Vagina (tissue), 2 donors: ENCODE measurements at regions not wholly inside any gene's neighbourhood (a gene's known extent, or its start where the extent isn't known, plus 50 kb on each side); places are given as distances from the start of the nearest gene placed in this dataset.

Experiments used
- DNase-seq, 2 donors: peaks; one replicate each; pipeline ENCODE4 v3.0.0-alpha.2; 2017; ENCODE audit errors: extremely low spot score in 2 of 2
- H3K27ac ChIP-seq: fragments of 200-600 bp; sonication (generic); one replicate; pipeline ENCODE4 v1.5.1; 2019
- H3K27me3 ChIP-seq: fragments of 200-600 bp; sonication (generic); one replicate; pipeline ENCODE4 v1.5.1; 2019
- H3K36me3 ChIP-seq, 2 donors: fragments of 200-600 bp; sonication (generic); one replicate each; pipeline ENCODE4 v1.5.1; 2017 to 2019
- H3K4me1 ChIP-seq: fragments of 200-600 bp; sonication (generic); one replicate; pipeline ENCODE4 v1.5.1; 2019
- H3K4me3 ChIP-seq, 2 donors: fragments of 200-600 bp; sonication (generic); 1 replicate in 1 of 2; 2 replicates in 1 of 2; pipeline ENCODE4 v1.5.1; 2016 to 2019
- H3K9me3 ChIP-seq: fragments of 200-600 bp; sonication (generic); one replicate; pipeline ENCODE4 v1.5.1; 2019
- CTCF ChIP-seq, 3 experiments: fragments of 450-650 bp in 2 of 3; fragments of 200-600 bp in 1 of 3; sonication (generic) in 1 of 3; IDR thresholded peaks; one replicate each; pipeline ENCODE4 v1.5.1; 2017 to 2019; ENCODE audit warnings: antibody characterized with exemption in 3 of 3, mild to moderate bottlenecking in 2 of 3, moderate library complexity in 2 of 3
- POLR2A ChIP-seq, 2 donors: fragments of 450-650 bp; IDR thresholded peaks; one replicate each; pipeline ENCODE4 v1.6.1; 2017; ENCODE audit warnings: antibody characterized with exemption in 2 of 2, mild to moderate bottlenecking in 2 of 2, moderate library complexity in 2 of 2
- POLR2AphosphoS5 ChIP-seq, 2 donors: sonication (generic); formaldehyde crosslinking; IDR thresholded peaks; one replicate each; pipeline ENCODE4 v1.9.0; 2017; ENCODE audit warnings: antibody characterized with exemption in 2 of 2, mild to moderate bottlenecking in 2 of 2, low read depth in 1 of 2; ENCODE audit not compliant: insufficient read depth in 1 of 2
- intact Hi-C: fragments of 100-400 bp; cut with DNase I; formaldehyde crosslinking; loops from one replicate; pipeline ENCODE4 v1.15.1; 2023

- DNase-seq, result no peak
- H3K9me3 ChIP-seq, result no peaks in the 10 kb centered on the region
- intact Hi-C loops, result no loop called here
These were observed 276.1 kb upstream of the LCORL start for GRCh38 chr4:18297684-18298083.

DNA sequence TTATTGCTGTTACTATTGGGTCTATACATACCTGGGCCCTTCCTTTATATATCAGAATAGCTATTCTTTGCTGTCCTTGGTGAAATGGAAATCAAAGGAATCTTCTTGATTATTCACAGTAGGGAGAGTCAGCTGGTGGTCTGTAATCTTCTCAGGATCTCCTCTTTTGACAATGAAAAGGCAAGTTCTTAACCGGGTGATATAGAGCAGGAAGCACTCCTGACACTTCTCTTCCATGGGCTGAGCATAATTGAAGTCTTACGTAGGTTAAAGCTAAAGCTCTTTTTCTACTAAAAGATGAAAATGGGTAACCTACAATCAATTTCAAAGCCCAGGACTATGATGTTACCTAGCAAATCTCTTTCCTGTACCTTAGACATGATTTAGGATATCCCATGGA, 274.9 kb upstream of the LCORL start:
- no peaks in the 10 kb centered on the region for H3K9me3 ChIP-seq
- DNase-seq, result no peak
- no peaks in the 10 kb centered on the region for H3K36me3 ChIP-seq
- no peak for TF ChIP-seq POLR2AphosphoS5 (IDR thresholded peaks at IDR 0.05; ENCODE audit: insufficient read depth in 1 of 2, low read depth in 1 of 2)
- TF ChIP-seq CTCF (IDR thresholded peaks at IDR 0.05), result no peak
- TF ChIP-seq POLR2A (IDR thresholded peaks at IDR 0.05), result no peak
- intact Hi-C loops, result no loop called here
- H3K27ac ChIP-seq, result no peak overlapping the region
- no peaks in the 10 kb centered on the region for H3K27me3 ChIP-seq
- H3K4me3 ChIP-seq, result no peak overlapping the region
- no peaks in the 10 kb centered on the region for H3K4me1 ChIP-seq

More at GRCh38 chr4:18297684-18298083, 276.1 kb upstream of the LCORL start:
- no peaks in the 10 kb centered on the region for H3K4me1 ChIP-seq
- TF ChIP-seq POLR2A (IDR thresholded peaks at IDR 0.05) (no peak), CTCF (IDR thresholded peaks at IDR 0.05) (no peak), POLR2AphosphoS5 (IDR thresholded peaks at IDR 0.05; ENCODE audit: insufficient read depth in 1 of 2, low read depth in 1 of 2) (no peak)
- no peaks in the 10 kb centered on the region for H3K36me3 ChIP-seq
- H3K27ac ChIP-seq, result no peak overlapping the region
- H3K27me3 ChIP-seq, result no peaks in the 10 kb centered on the region
- no peak overlapping the region for H3K4me3 ChIP-seq

GRCh38 chr4:18294846-18295245, 273.3 kb upstream of the LCORL start:
- Histone ChIP-seq H3K4me1 (no peaks in the 10 kb centered on the region), H3K4me3 (no peak overlapping the region), H3K9me3 (no peaks in the 10 kb centered on the region), H3K36me3 (no peaks in the 10 kb centered on the region), H3K27ac (no peak overlapping the region), H3K27me3 (no peaks in the 10 kb centered on the region)
- intact Hi-C loops, result no loop called here
- no peak for TF ChIP-seq CTCF (IDR thresholded peaks at IDR 0.05)
- TF ChIP-seq POLR2AphosphoS5 (IDR thresholded peaks at IDR 0.05; ENCODE audit: insufficient read depth in 1 of 2, low read depth in 1 of 2), result no peak
- no peak for TF ChIP-seq POLR2A (IDR thresholded peaks at IDR 0.05)
- DNase-seq, result no peak

DNA sequence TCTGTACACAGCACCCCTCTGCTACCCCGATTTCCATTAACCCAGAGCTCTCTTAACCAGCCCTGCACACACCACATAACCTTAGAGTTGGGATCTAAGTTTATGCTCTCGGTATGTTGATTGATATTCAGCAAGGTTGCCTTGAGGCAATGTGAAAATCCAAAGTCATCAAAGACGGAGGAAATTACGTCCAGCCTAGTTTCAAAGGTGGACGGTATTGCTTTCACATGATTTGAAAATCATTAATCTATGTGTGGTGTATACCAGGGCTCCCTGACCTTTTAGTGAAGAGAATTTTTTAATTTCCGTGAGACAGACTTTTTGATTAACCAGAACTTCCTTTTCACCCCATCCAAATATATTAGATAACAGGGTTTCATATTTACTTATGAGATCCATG, 272.5 kb upstream of the LCORL start:
- DNase-seq, result no peak
- H3K9me3 ChIP-seq, result no peaks in the 10 kb centered on the region
- TF ChIP-seq POLR2A (IDR thresholded peaks at IDR 0.05) (no peak), CTCF (IDR thresholded peaks at IDR 0.05) (no peak), POLR2AphosphoS5 (IDR thresholded peaks at IDR 0.05; ENCODE audit: insufficient read depth in 1 of 2, low read depth in 1 of 2) (no peak)
- intact Hi-C loops, result no loop called here
- no peaks in the 10 kb centered on the region for H3K27me3 ChIP-seq
- no peaks in the 10 kb centered on the region for H3K36me3 ChIP-seq
- H3K4me3 ChIP-seq, result no peak overlapping the region
- H3K27ac ChIP-seq, result no peak overlapping the region
- H3K4me1 ChIP-seq, result no peaks in the 10 kb centered on the region

DNA sequence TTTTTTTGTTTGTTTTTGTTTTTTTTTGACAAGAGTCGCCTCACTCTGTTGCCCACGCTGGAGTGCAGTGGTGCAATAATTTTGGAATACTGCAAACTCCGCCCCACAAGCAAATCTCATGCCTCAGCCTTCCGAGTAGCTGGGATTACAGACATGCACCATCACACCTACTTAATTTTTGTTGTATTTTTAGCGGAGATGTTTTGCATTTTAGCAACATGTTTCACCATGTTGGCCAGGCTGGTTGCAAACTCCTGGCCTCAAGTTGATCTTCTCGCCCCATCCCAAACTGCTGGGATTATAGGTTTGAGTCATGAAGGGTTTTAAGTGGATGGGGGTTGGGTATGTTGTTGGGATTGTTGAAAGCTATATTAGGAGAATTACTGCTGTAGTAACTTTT, 270.9 kb upstream of the LCORL start:
- H3K36me3 ChIP-seq, result no peaks in the 10 kb centered on the region
- no peak overlapping the region for H3K27ac ChIP-seq
- TF ChIP-seq CTCF (IDR thresholded peaks at IDR 0.05), result no peak
- no peak for TF ChIP-seq POLR2AphosphoS5 (IDR thresholded peaks at IDR 0.05; ENCODE audit: insufficient read depth in 1 of 2, low read depth in 1 of 2)
- no peak for TF ChIP-seq POLR2A (IDR thresholded peaks at IDR 0.05)
- no peaks in the 10 kb centered on the region for H3K4me1 ChIP-seq
- H3K9me3 ChIP-seq, result no peaks in the 10 kb centered on the region
- intact Hi-C loops, result no loop called here
- no peaks in the 10 kb centered on the region for H3K27me3 ChIP-seq
- no peak for DNase-seq
- H3K4me3 ChIP-seq, result no peak overlapping the region
